GM12878 (cell line): ENCODE measurements at regions not wholly inside any gene's neighbourhood (a gene's known extent, or its start where the extent isn't known, plus 50 kb on each side); places are given as distances from the start of the nearest gene placed in this dataset.

Experiments used
- ATAC-seq: fragments of 200-7000 bp; cut with Tn5 transposase; 3 replicates; pipeline ENCODE4 v1.9.1; 2020; ENCODE audit warnings: mild to moderate bottlenecking, moderate library complexity
- BruUV-seq: library from RNA; stranded (reverse); fragments of 400-500 nt; replicated peaks from 2 replicates; lab custom pipeline; 2021; lab: Mats Ljungman, UMichigan
- CTCF ChIA-PET: fragments of 300-600 bp; sonication (Branson Sonifier 250); formaldehyde crosslinking; extraction: SDS; loops from one replicate; lab custom pipeline; 2021; ENCODE audit warnings: inconsistent platforms; lab: Yijun Ruan, JAX
- POLR2A ChIA-PET: fragments of 350-600 bp; formaldehyde crosslinking; extraction: SDS; loops from one replicate; lab custom pipeline; 2021; ENCODE audit warnings: inconsistent platforms; lab: Charles Lee
- RAD21 ChIA-PET: fragments of 300-600 bp; sonication (Branson Sonifier 250); formaldehyde crosslinking; loops from one replicate; lab custom pipeline; 2023; ENCODE audit warnings: antibody characterized with exemption; ENCODE audit not compliant: unreplicated experiment; lab: Charles Lee
- SMC1A ChIA-PET: fragments of 300-600 bp; sonication (Branson Sonifier 250); formaldehyde crosslinking; loops from one replicate; lab custom pipeline; 2023; ENCODE audit not compliant: unreplicated experiment, uncharacterized antibody; lab: Charles Lee
- DNase-seq: peaks from one replicate; pipeline ENCODE4 v3.0.0-alpha.2; 2011; ENCODE audit warnings: low read depth, low spot score
- FAIRE-seq: peaks from 3 replicates; lab custom pipeline; 2011; peaks lifted over from hg19 to GRCh38; lab: Jason Lieb, UNC
- H2AFZ ChIP-seq: 2 replicates; pipeline ENCODE4 v1.6.0; 2011; ENCODE audit warnings: low read depth, low read length, control low read depth; ENCODE audit not compliant: control insufficient read depth
- H3K27ac ChIP-seq: 2 replicates; pipeline ENCODE4 v1.5.1; 2011; ENCODE audit warnings: control low read depth; ENCODE audit not compliant: control insufficient read depth, insufficient read depth
- H3K27me3 ChIP-seq, 2 experiments: replicated peaks in 1 of 2; 2 replicates each; pipeline versions ENCODE4 v1.6.0 to v1.6.1; 2011; ENCODE audit warnings: low read length in 1 of 2; ENCODE audit not compliant: control insufficient read depth in 2 of 2, insufficient read depth in 2 of 2
- H3K36me3 ChIP-seq, 2 experiments: 2 replicates each; pipeline ENCODE4 v1.5.1; 2011; ENCODE audit warnings: low read length in 1 of 2; ENCODE audit not compliant: control insufficient read depth in 2 of 2, insufficient read depth in 2 of 2
- H3K4me1 ChIP-seq: 2 replicates; pipeline ENCODE4 v1.6.1; 2011; ENCODE audit warnings: mild to moderate bottlenecking, low read length, moderate library complexity, mixed read lengths; ENCODE audit not compliant: control insufficient read depth, insufficient read depth
- H3K4me2 ChIP-seq: 2 replicates; pipeline ENCODE4 v1.6.0; 2011; ENCODE audit warnings: control low read depth; ENCODE audit not compliant: control insufficient read depth, insufficient read depth
- H3K4me3 ChIP-seq: fragments of 200-600 bp; sonication (generic); 2 replicates; pipeline ENCODE4 v1.5.1; 2016
- H3K79me2 ChIP-seq: 2 replicates; pipeline ENCODE4 v1.6.0; 2011; ENCODE audit warnings: low read length; ENCODE audit not compliant: control insufficient read depth, insufficient read depth
- H3K9ac ChIP-seq: 2 replicates; pipeline ENCODE4 v1.8.0; 2011; ENCODE audit warnings: low read length, control low read depth, mixed read lengths; ENCODE audit not compliant: control insufficient read depth, insufficient read depth
- H3K9me3 ChIP-seq: replicated peaks from 3 replicates; pipeline ENCODE4 v1.5.1; 2011; ENCODE audit warnings: mild to moderate bottlenecking, low read length; ENCODE audit not compliant: control insufficient read depth, insufficient read depth
- H4K20me1 ChIP-seq: 2 replicates; pipeline ENCODE4 v1.6.0; 2011; ENCODE audit not compliant: control insufficient read depth, insufficient read depth
- BHLHE40 ChIP-seq, 2 experiments: fragments of 450-650 bp in 1 of 2; IDR thresholded peaks; 2 replicates each; pipeline ENCODE4 v1.6.1; 2011 to 2017; ENCODE audit warnings: low read depth in 2 of 2, borderline replicate concordance in 1 of 2, improper control_type of control experiment in 1 of 2, low read length in 1 of 2, mild to moderate bottlenecking in 1 of 2
- DPF2 ChIP-seq: fragments of 450-650 bp; IDR thresholded peaks from 2 replicates; pipeline ENCODE4 v1.6.1; 2017; ENCODE audit warnings: mild to moderate bottlenecking
- GABPA ChIP-seq: IDR thresholded peaks from 2 replicates; pipeline ENCODE4 v1.6.1; 2014; ENCODE audit warnings: antibody characterized with exemption, low read depth, mild to moderate bottlenecking, inconsistent platforms
- IKZF1 ChIP-seq: fragments of 450-650 bp; conservative IDR thresholded peaks from 2 replicates; pipeline ENCODE4 v1.6.1; 2017; ENCODE audit warnings: antibody characterized with exemption, mild to moderate bottlenecking
- MYC ChIP-seq: IDR thresholded peaks from 2 replicates; pipeline ENCODE4 v1.6.1; 2011; ENCODE audit warnings: mild to moderate bottlenecking, low read length, moderate library complexity, inconsistent platforms; ENCODE audit not compliant: insufficient read depth, insufficient replicate concordance, insufficient read length, severe bottlenecking
- NR2C1 ChIP-seq: fragments of 450-650 bp; IDR thresholded peaks from 2 replicates; pipeline ENCODE4 v1.6.1; 2017; ENCODE audit warnings: antibody characterized with exemption, mild to moderate bottlenecking, moderate library complexity
- NR2C2 ChIP-seq: IDR thresholded peaks from 2 replicates; pipeline ENCODE4 v1.6.1; 2011; ENCODE audit warnings: borderline replicate concordance, low read depth; ENCODE audit not compliant: control insufficient read depth, insufficient read length
- RELB ChIP-seq: fragments of 450-650 bp; IDR thresholded peaks from 2 replicates; pipeline ENCODE4 v1.6.1; 2017; ENCODE audit warnings: low read depth, mild to moderate bottlenecking, moderate library complexity
- REST ChIP-seq: IDR thresholded peaks from 2 replicates; pipeline ENCODE4 v1.6.1; 2012; ENCODE audit warnings: mild to moderate bottlenecking, low read depth, low read length
- SUZ12 ChIP-seq: fragments of 200-600 bp; sonication (generic); IDR thresholded peaks from one replicate; pipeline ENCODE4 v1.6.1; 2018; ENCODE audit warnings: antibody characterized with exemption, mild to moderate bottlenecking; ENCODE audit not compliant: unreplicated experiment
- TBL1XR1 ChIP-seq: IDR thresholded peaks from 2 replicates; pipeline ENCODE4 v1.6.1; 2012; ENCODE audit warnings: low read depth, low read length, improper control_type of control experiment
- TCF7 ChIP-seq: IDR thresholded peaks from 2 replicates; pipeline ENCODE4 v1.6.1; 2014; ENCODE audit warnings: antibody characterized with exemption, borderline replicate concordance
- USF1 ChIP-seq: IDR thresholded peaks from 2 replicates; pipeline ENCODE4 v1.6.1; 2011; ENCODE audit warnings: borderline replicate concordance, low read depth, mild to moderate bottlenecking, moderate library complexity, mixed read lengths, low read length; ENCODE audit not compliant: insufficient read depth; ENCODE audit errors: extremely low read length
- WRNIP1 ChIP-seq: IDR thresholded peaks from 2 replicates; pipeline ENCODE4 v1.6.1; 2011; ENCODE audit warnings: low read depth, low read length, improper control_type of control experiment, borderline replicate concordance
- YBX1 ChIP-seq: fragments of 450-650 bp; IDR thresholded peaks from 2 replicates; pipeline ENCODE4 v1.6.1; 2016; ENCODE audit warnings: antibody characterized with exemption
- ZNF622 ChIP-seq: fragments of 450-650 bp; IDR thresholded peaks from 2 replicates; pipeline ENCODE4 v1.6.1; 2017; ENCODE audit warnings: mild to moderate bottlenecking, inconsistent platforms
- ZZZ3 ChIP-seq: IDR thresholded peaks from 2 replicates; pipeline ENCODE4 v1.6.1; 2011; ENCODE audit warnings: low read depth; ENCODE audit not compliant: control insufficient read depth, insufficient read length
- WGBS: methylation state at CpG from one replicate; pipeline ENCODE4 v1.1.6; 2016; ENCODE audit warnings: low lambda C conversion rate; ENCODE audit not compliant: insufficient replicate concordance, insufficient coverage; ENCODE audit errors: missing lambda C conversion rate; 5-methylcytosine and 5-hydroxymethylcytosine counted together
- in situ Hi-C: fragments of 300-500 bp; cut with MboI; formaldehyde crosslinking; loops from 9 replicates; pipeline ENCODE4 v1.14.3; 2018; ENCODE audit warnings: mixed read lengths
- intact Hi-C: fragments of 100-400 bp; cut with micrococcal nuclease; formaldehyde crosslinking; loops from one replicate; pipeline ENCODE4 v1.14.2; 2022; ENCODE audit not compliant: unreplicated experiment

- in situ Hi-C loops: no loop called here
- WGBS: 35% methylated on average over 3 of the region's 3 CpGs
- H3K9ac ChIP-seq: no peak overlapping the region
- H3K27ac ChIP-seq: no peak overlapping the region
- no peaks in the 10 kb centered on the region for H3K9me3 ChIP-seq
- ChIA-PET SMC1A (no interaction called here), CTCF (no interaction called here), POLR2A (no interaction called here)
- no peaks in the 10 kb centered on the region for H3K36me3 ChIP-seq
- no peak for DNase-seq
- no peak for FAIRE-seq
- BruUV-seq: no TSS peak
- no peaks in the 10 kb centered on the region for H4K20me1 ChIP-seq
- H3K4me2 ChIP-seq: no peak overlapping the region
- intact Hi-C loops: no loop called here
- H3K27me3 ChIP-seq: no peaks in the 10 kb centered on the region
- no peaks in the 10 kb centered on the region for H3K4me1 ChIP-seq
- H3K79me2 ChIP-seq: no peaks in the 10 kb centered on the region
- TF ChIP-seq GABPA (no peak), ZNF622 (no peak), WRNIP1 (no peak), USF1 (no peak), IKZF1 (no peak), TCF7 (no peak), SUZ12 (no peak), RELB (no peak), NR2C2 (no peak), ZZZ3 (no peak), YBX1 (no peak), DPF2 (no peak), REST (no peak), TBL1XR1 (no peak), MYC (no peak), BHLHE40 (IDR thresholded peaks at IDR 0.05; ENCODE audit: borderline replicate concordance in 1 of 2, low read depth in 2 of 2, low read length in 1 of 2) (no peak), NR2C1 (no peak)
- TF ChIP-seq, all 136 proteins: peak for 0
- H2AFZ ChIP-seq: no peak overlapping the region
- no peak overlapping the region for H3K4me3 ChIP-seq
- RAD21 ChIA-PET: no interaction called here
- no peak for ATAC-seq
These were observed 161.5 kb upstream of the LRRC7 start for GRCh38 chr1:69406244-69406643.
